Keratinocyte (primary cell): ENCODE measurements at regions not wholly inside any gene's neighbourhood (a gene's known extent, or its start where the extent isn't known, plus 50 kb on each side); places are given as distances from the start of the nearest gene placed in this dataset.

Source experiments
- DNase-seq: peaks from one replicate; pipeline ENCODE4 v3.0.0-alpha.2; 2011; ENCODE audit warnings: low read depth, missing footprints, low spot score
- FAIRE-seq: peaks from 2 replicates; lab custom pipeline; 2011; peaks lifted over from hg19 to GRCh38; lab: Jason Lieb, UNC
- H2AFZ ChIP-seq: 2 replicates; pipeline ENCODE4 v1.6.0; 2012; ENCODE audit warnings: low read length, control low read depth, inconsistent platforms; ENCODE audit not compliant: control insufficient read depth
- H3K27ac ChIP-seq: 2 replicates; pipeline ENCODE4 v1.5.1; 2011; ENCODE audit warnings: low read length; ENCODE audit not compliant: control insufficient read depth, insufficient read depth
- H3K27me3 ChIP-seq: 3 replicates; pipeline ENCODE4 v1.6.0; 2011; ENCODE audit warnings: low read length; ENCODE audit not compliant: control insufficient read depth, insufficient read depth; ENCODE audit errors: extremely low read depth
- H3K36me3 ChIP-seq, 2 experiments: 2 replicates in 1 of 2; 3 replicates in 1 of 2; pipeline ENCODE4 v1.5.1; 2011; ENCODE audit warnings: low read length in 2 of 2, mild to moderate bottlenecking in 1 of 2; ENCODE audit not compliant: control insufficient read depth in 2 of 2, insufficient read depth in 2 of 2; ENCODE audit errors: extremely low read depth in 1 of 2
- H3K4me1 ChIP-seq: 3 replicates; pipeline ENCODE4 v1.5.1; 2011; ENCODE audit warnings: low read length; ENCODE audit not compliant: control insufficient read depth, insufficient read depth; ENCODE audit errors: extremely low read depth
- H3K4me2 ChIP-seq: 3 replicates; pipeline ENCODE4 v1.6.0; 2011; ENCODE audit warnings: low read depth, low read length; ENCODE audit not compliant: control insufficient read depth, insufficient read depth; ENCODE audit errors: extremely low read depth
- H3K4me3 ChIP-seq, 3 experiments: fragments of 200-600 bp in 1 of 3; sonication (generic) in 1 of 3; 2 replicates in 2 of 3; 3 replicates in 1 of 3; pipeline ENCODE4 v1.5.1; 2011 to 2016; ENCODE audit warnings: low read length in 3 of 3, mild to moderate bottlenecking in 3 of 3, control low read depth in 2 of 3, inconsistent platforms in 1 of 3, low read depth in 1 of 3, mixed read lengths in 1 of 3, mixed run types in 1 of 3, moderate library complexity in 1 of 3; ENCODE audit not compliant: control insufficient read depth in 2 of 3, insufficient read depth in 2 of 3; ENCODE audit errors: extremely low read depth in 1 of 3
- H3K79me2 ChIP-seq: 2 replicates; pipeline ENCODE4 v1.6.0; 2012; ENCODE audit warnings: low read length; ENCODE audit not compliant: control insufficient read depth, insufficient read depth
- H3K9ac ChIP-seq: 3 replicates; pipeline ENCODE4 v1.6.0; 2011; ENCODE audit warnings: low read length; ENCODE audit not compliant: control insufficient read depth, insufficient read depth; ENCODE audit errors: extremely low read depth
- H3K9me1 ChIP-seq: 3 replicates; pipeline ENCODE4 v1.6.0; 2011; ENCODE audit warnings: low read length; ENCODE audit not compliant: control insufficient read depth, insufficient read depth; ENCODE audit errors: extremely low read depth
- H3K9me3 ChIP-seq: 2 replicates; pipeline ENCODE4 v1.5.1; 2012; ENCODE audit warnings: low read depth, low read length; ENCODE audit not compliant: control insufficient read depth
- H4K20me1 ChIP-seq: 3 replicates; pipeline ENCODE4 v1.6.0; 2011; ENCODE audit warnings: low read length; ENCODE audit not compliant: control insufficient read depth, insufficient read depth; ENCODE audit errors: extremely low read depth
- CTCF ChIP-seq, 3 experiments: IDR thresholded peaks in 1 of 3; conservative IDR thresholded peaks in 1 of 3; optimal IDR thresholded peaks in 1 of 3; 2 replicates in 2 of 3; 3 replicates in 1 of 3; pipeline versions ENCODE3 to v1.5.1; 2011; ENCODE audit warnings: low read length in 3 of 3, mild to moderate bottlenecking in 3 of 3, moderate library complexity in 2 of 3, control low read depth in 1 of 3, inconsistent platforms in 1 of 3; ENCODE audit not compliant: insufficient read depth in 2 of 3; ENCODE audit errors: extremely low read depth in 1 of 3
- EZH2 ChIP-seq: IDR thresholded peaks from one replicate; pipeline ENCODE4 v1.6.1; 2012; ENCODE audit warnings: inconsistent platforms, mild to moderate bottlenecking, low read length, moderate library complexity
- dilution Hi-C: fragments of 300-500 bp; cut with MboI; formaldehyde crosslinking; loops from one replicate; pipeline ENCODE4 v1.7.0; 2020; ENCODE audit warnings: low sequenced_read_pairs; ENCODE audit not compliant: extremely low pct_ligation_motif_present

- no peak for FAIRE-seq
- Histone ChIP-seq H3K79me2 (no peaks in the 10 kb centered on the region), H3K9me3 (no peaks in the 10 kb centered on the region), H3K36me3 (no peaks in the 10 kb centered on the region), H3K9ac (no peak overlapping the region), H2AFZ (no peak overlapping the region), H3K4me1 (peaks cover 11% of the 10 kb centered on the region), H3K4me2 (no peak overlapping the region), H3K27ac (no peak overlapping the region), H3K9me1 (peaks cover 2% of the 10 kb centered on the region), H3K27me3 (no peaks in the 10 kb centered on the region), H3K4me3 (no peak overlapping the region), H4K20me1 (no peaks in the 10 kb centered on the region)
- no peak for DNase-seq
- TF ChIP-seq EZH2 (no peak), CTCF (optimal IDR thresholded peaks at IDR 0.05 in 1 of 3, IDR thresholded peaks at IDR 0.05 in 1 of 3, conservative IDR thresholded peaks at IDR 0.05 in 1 of 3; ENCODE audit: extremely low read depth in 1 of 3, insufficient read depth in 2 of 3, low read length in 3 of 3) (no peak)
- dilution Hi-C loops, result no loop called here
Observed at GRCh38 chr12:13350946-13351345, 154.4 kb downstream of the EMP1 start.

GRCh38 chr12:13350381-13350780 is 153.9 kb downstream of the EMP1 start:
- Histone ChIP-seq H3K9ac (no peak overlapping the region), H3K79me2 (no peaks in the 10 kb centered on the region), H3K9me1 (peaks cover 2% of the 10 kb centered on the region), H2AFZ (no peak overlapping the region), H3K27ac (no peak overlapping the region), H4K20me1 (no peaks in the 10 kb centered on the region), H3K4me1 (peaks cover 11% of the 10 kb centered on the region), H3K27me3 (no peaks in the 10 kb centered on the region), H3K9me3 (no peaks in the 10 kb centered on the region), H3K36me3 (no peaks in the 10 kb centered on the region), H3K4me2 (no peak overlapping the region), H3K4me3 (no peak overlapping the region)
- dilution Hi-C loops, result no loop called here
- FAIRE-seq, result no peak
- no peak for DNase-seq
- TF ChIP-seq CTCF (optimal IDR thresholded peaks at IDR 0.05 in 1 of 3, IDR thresholded peaks at IDR 0.05 in 1 of 3, conservative IDR thresholded peaks at IDR 0.05 in 1 of 3; ENCODE audit: extremely low read depth in 1 of 3, insufficient read depth in 2 of 3, low read length in 3 of 3) (no peak), EZH2 (no peak)
